GM19395 (cell line): ENCODE measurements at regions not wholly inside any gene's neighbourhood (a gene's known extent, or its start where the extent isn't known, plus 50 kb on each side); places are given as distances from the start of the nearest gene placed in this dataset.

Source experiments
- ATAC-seq: cut with Tn5 transposase; IDR thresholded peaks from one replicate; pipeline ENCODE4 v1.9.1; 2021; ENCODE audit warnings: mild to moderate bottlenecking, moderate library complexity; ENCODE audit not compliant: unreplicated experiment

GRCh38 chr12:22740656-22741355 lies 115.8 kb downstream of the ETNK1 start:
- no peak for ATAC-seq

- ATAC-seq: no peak
Measured at GRCh38 chr12:22743700-22744099, 118.7 kb downstream of the ETNK1 start.

- ATAC-seq: no peak
Measured at GRCh38 chr12:22744197-22744596, 119.2 kb downstream of the ETNK1 start.

- no peak for ATAC-seq
Measured at GRCh38 chr12:22746720-22747119, 121.7 kb downstream of the ETNK1 start.

- no peak for ATAC-seq
Measured at GRCh38 chr12:22755629-22756028, 130.7 kb downstream of the ETNK1 start.

- no peak for ATAC-seq
Measured at GRCh38 chr12:22759769-22760674, 135.1 kb downstream of the ETNK1 start.

GRCh38 chr12:22765421-22766130 lies 140.6 kb downstream of the ETNK1 start:
- no peak for ATAC-seq

GRCh38 chr12:22766911-22767420 lies 142.0 kb downstream of the ETNK1 start:
- no peak for ATAC-seq

- ATAC-seq: no peak
Measured at GRCh38 chr12:22781339-22781738, 156.4 kb downstream of the ETNK1 start.

- no peak for ATAC-seq
Measured at GRCh38 chr12:22787557-22787956, 162.6 kb downstream of the ETNK1 start.

GRCh38 chr12:22788913-22789312 lies 163.9 kb downstream of the ETNK1 start:
- ATAC-seq: no peak

GRCh38 chr12:22792138-22792537 lies 167.2 kb downstream of the ETNK1 start:
- ATAC-seq: no peak

GRCh38 chr12:22794017-22794416 lies 169.0 kb downstream of the ETNK1 start:
- ATAC-seq: no peak

GRCh38 chr12:22796941-22797630 lies 172.1 kb downstream of the ETNK1 start:
- ATAC-seq: no peak

GRCh38 chr12:22797701-22798100 lies 172.7 kb downstream of the ETNK1 start:
- ATAC-seq: no peak

GRCh38 chr12:22798116-22798515 lies 173.1 kb downstream of the ETNK1 start:
- ATAC-seq: no peak

- ATAC-seq: no peak
Measured at GRCh38 chr12:22799503-22799902, 174.5 kb downstream of the ETNK1 start.

GRCh38 chr12:22800332-22800731 lies 175.4 kb downstream of the ETNK1 start:
- no peak for ATAC-seq

GRCh38 chr12:22802883-22803630 lies 178.1 kb downstream of the ETNK1 start:
- ATAC-seq: no peak

GRCh38 chr12:22803725-22804124 lies 178.8 kb downstream of the ETNK1 start:
- no peak for ATAC-seq
